ENCODE measurements at regions not wholly inside any gene's neighbourhood (a gene's known extent, or its start where the extent isn't known, plus 50 kb on each side); places are given as distances from the start of the nearest gene placed in this dataset.

- TF ChIP-seq CTCF (IDR thresholded peaks at IDR 0.05; ENCODE audit: control insufficient read depth, extremely low read depth, insufficient read depth): no peak
- H3K4me3 ChIP-seq (ENCODE audit: low read depth, low read length): no peak overlapping the region
- no peak for DNase-seq (ENCODE audit: low read depth)
These were observed 254.6 kb downstream of the MEIS1 start for GRCh38 chr2:66689456-66690051.

GRCh38 chr2:66691031-66691965, 256.4 kb downstream of the MEIS1 start:
- no peak overlapping the region for H3K4me3 ChIP-seq (ENCODE audit: low read depth, low read length)
- no peak for DNase-seq (ENCODE audit: low read depth)
- TF ChIP-seq CTCF (IDR thresholded peaks at IDR 0.05; ENCODE audit: control insufficient read depth, extremely low read depth, insufficient read depth): no peak

- TF ChIP-seq CTCF (IDR thresholded peaks at IDR 0.05; ENCODE audit: control insufficient read depth, extremely low read depth, insufficient read depth): no peak
- DNase-seq (ENCODE audit: low read depth): no peak
- H3K4me3 ChIP-seq (ENCODE audit: low read depth, low read length): no peak overlapping the region
These were observed 257.7 kb downstream of the MEIS1 start for GRCh38 chr2:66692521-66693054.

- TF ChIP-seq CTCF (IDR thresholded peaks at IDR 0.05; ENCODE audit: control insufficient read depth, extremely low read depth, insufficient read depth): no peak
- no peak for DNase-seq (ENCODE audit: low read depth)
- H3K4me3 ChIP-seq (ENCODE audit: low read depth, low read length): no peak overlapping the region
These were observed 258.4 kb downstream of the MEIS1 start for GRCh38 chr2:66693076-66693965.

- H3K4me3 ChIP-seq (ENCODE audit: low read depth, low read length): no peak overlapping the region
- DNase-seq (ENCODE audit: low read depth): no peak
- TF ChIP-seq CTCF (IDR thresholded peaks at IDR 0.05; ENCODE audit: control insufficient read depth, extremely low read depth, insufficient read depth): no peak
These were observed 259.3 kb downstream of the MEIS1 start for GRCh38 chr2:66694087-66694860.

- DNase-seq (ENCODE audit: low read depth): no peak
- no peak for TF ChIP-seq CTCF (IDR thresholded peaks at IDR 0.05; ENCODE audit: control insufficient read depth, extremely low read depth, insufficient read depth)
- H3K4me3 ChIP-seq (ENCODE audit: low read depth, low read length): no peak overlapping the region
These were observed 260.4 kb downstream of the MEIS1 start for GRCh38 chr2:66695226-66695735.

Data from LNCaP clone FGC (cell line).